Adrenal gland (tissue), 5 donors: ENCODE measurements at regions not wholly inside any gene's neighbourhood (a gene's known extent, or its start where the extent isn't known, plus 50 kb on each side); places are given as distances from the start of the nearest gene placed in this dataset.

Experiments
- CTCF ChIP-seq, 6 experiments: fragments of 450-650 bp in 4 of 6; fragments of 200-600 bp in 2 of 6; sonication (generic) in 1 of 6; IDR thresholded peaks; 1 replicate in 5 of 6; 2 replicates in 1 of 6; pipeline versions ENCODE4 v1.5.1 to v1.8.0; 2016 to 2021; ENCODE audit warnings: antibody characterized with exemption in 6 of 6, mild to moderate bottlenecking in 2 of 6, moderate library complexity in 1 of 6
- POLR2A ChIP-seq, 2 donors: fragments of 450-650 bp; IDR thresholded peaks; one replicate each; pipeline ENCODE4 v1.6.1; 2017; ENCODE audit warnings: antibody characterized with exemption in 2 of 2, mild to moderate bottlenecking in 2 of 2, moderate library complexity in 1 of 2
- donor health status: DM: no; HTN: no; CAD: no.

- TF ChIP-seq CTCF (IDR thresholded peaks at IDR 0.05): no peak
- no peak for TF ChIP-seq POLR2A (IDR thresholded peaks at IDR 0.05)
Observed at GRCh38 chr12:75638792-75639191, 127.4 kb upstream of the KRR1 start.
